CD4-positive, alpha-beta T cell treated with Interleukin-21 for 1 hour (primary cell): ENCODE measurements at regions not wholly inside any gene's neighbourhood (a gene's known extent, or its start where the extent isn't known, plus 50 kb on each side); places are given as distances from the start of the nearest gene placed in this dataset.

ENCODE experiments used
- DNase-seq: peaks from one replicate; pipeline ENCODE4 v3.0.0-alpha.2; 2020

- DNase-seq, result no peak
Observed at GRCh38 chr9:79362100-79363081, 209.4 kb upstream of the TLE4 start.

GRCh38 chr9:79369676-79370075 is 202.1 kb upstream of the TLE4 start:
- no peak for DNase-seq

GRCh38 chr9:79371301-79371700 is 200.5 kb upstream of the TLE4 start:
- no peak for DNase-seq

GRCh38 chr9:79371948-79372555 is 199.7 kb upstream of the TLE4 start:
- DNase-seq, result no peak

GRCh38 chr9:79377339-79377855 is 194.4 kb upstream of the TLE4 start:
- DNase-seq, result no peak

GRCh38 chr9:79378107-79378506 is 193.7 kb upstream of the TLE4 start:
- DNase-seq, result no peak

- DNase-seq, result no peak
Observed at GRCh38 chr9:79382044-79382443, 189.7 kb upstream of the TLE4 start.

- no peak for DNase-seq
Observed at GRCh38 chr9:79382458-79382857, 189.3 kb upstream of the TLE4 start.

- DNase-seq, result no peak
Observed at GRCh38 chr9:79383096-79383495, 188.7 kb upstream of the TLE4 start.

GRCh38 chr9:79384091-79384490 is 187.7 kb upstream of the TLE4 start:
- DNase-seq, result no peak

- no peak for DNase-seq
Observed at GRCh38 chr9:79384501-79384900, 187.3 kb upstream of the TLE4 start.

- DNase-seq, result no peak
Observed at GRCh38 chr9:79387101-79387835, 184.5 kb upstream of the TLE4 start.

GRCh38 chr9:79390077-79390698 is 181.6 kb upstream of the TLE4 start:
- DNase-seq, result no peak

- DNase-seq, result no peak
Observed at GRCh38 chr9:79390781-79391770, 180.7 kb upstream of the TLE4 start.

- no peak for DNase-seq
Observed at GRCh38 chr9:79395228-79395627, 176.5 kb upstream of the TLE4 start.

GRCh38 chr9:79395755-79396154 is 176.0 kb upstream of the TLE4 start:
- DNase-seq, result no peak

- DNase-seq, result no peak
Observed at GRCh38 chr9:79396168-79396567, 175.6 kb upstream of the TLE4 start.

GRCh38 chr9:79403495-79403894 is 168.3 kb upstream of the TLE4 start:
- DNase-seq, result no peak

GRCh38 chr9:79408200-79408599 is 163.6 kb upstream of the TLE4 start:
- no peak for DNase-seq

- DNase-seq, result no peak
Observed at GRCh38 chr9:79408617-79409016, 163.1 kb upstream of the TLE4 start.

- no peak for DNase-seq
Observed at GRCh38 chr9:79409182-79409823, 162.5 kb upstream of the TLE4 start.
